GM12872 (cell line): ENCODE measurements at regions not wholly inside any gene's neighbourhood (a gene's known extent, or its start where the extent isn't known, plus 50 kb on each side); places are given as distances from the start of the nearest gene placed in this dataset.

Source experiments
- CTCF ChIP-seq: IDR thresholded peaks from 3 replicates; pipeline ENCODE4 v1.5.1; 2011; ENCODE audit warnings: low read depth, mild to moderate bottlenecking, low read length, moderate library complexity; ENCODE audit not compliant: insufficient read depth

GRCh38 chr4:179195887-179196286, 1753.7 kb upstream of the AGA start:
- no peak for TF ChIP-seq CTCF

DNA sequence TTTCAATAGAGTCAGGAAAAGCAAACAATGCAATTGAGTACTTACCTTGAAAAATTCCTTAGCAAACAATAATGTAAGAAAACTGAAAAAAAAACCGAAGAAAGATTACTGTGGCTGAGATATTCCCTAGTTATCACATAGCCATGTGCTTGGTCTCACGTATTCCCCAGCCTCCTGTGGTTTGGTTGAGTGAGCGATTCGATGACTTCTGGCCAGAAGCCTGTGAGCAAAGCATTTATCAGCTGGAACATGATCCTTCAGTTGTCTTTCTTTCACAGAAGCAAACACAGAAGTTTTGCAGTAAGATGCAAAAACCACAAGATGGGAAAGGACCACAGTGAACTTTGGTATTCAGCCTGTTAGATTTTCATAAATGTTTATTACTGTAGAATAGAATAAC, 1754.3 kb upstream of the AGA start:
- TF ChIP-seq CTCF, result no peak

DNA sequence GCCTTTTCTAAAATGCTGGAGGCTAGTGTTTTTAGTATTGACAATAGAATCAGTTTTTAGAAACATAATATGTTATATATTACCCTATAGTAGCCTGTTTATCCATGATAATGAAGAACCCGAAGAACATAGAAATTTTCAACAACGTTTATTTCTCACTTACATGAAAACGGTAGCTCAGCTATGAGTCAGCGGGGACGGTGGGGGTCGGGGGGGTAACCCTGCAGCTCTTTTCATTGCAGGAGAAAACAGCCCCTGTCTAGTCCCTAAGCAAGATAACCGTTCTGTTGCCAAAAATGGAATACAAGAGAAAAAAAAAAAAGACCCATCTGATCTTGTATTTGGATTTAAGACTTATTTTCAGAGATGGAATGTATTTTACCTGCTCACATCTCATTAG, 1758.4 kb upstream of the AGA start:
- no peak for TF ChIP-seq CTCF

DNA sequence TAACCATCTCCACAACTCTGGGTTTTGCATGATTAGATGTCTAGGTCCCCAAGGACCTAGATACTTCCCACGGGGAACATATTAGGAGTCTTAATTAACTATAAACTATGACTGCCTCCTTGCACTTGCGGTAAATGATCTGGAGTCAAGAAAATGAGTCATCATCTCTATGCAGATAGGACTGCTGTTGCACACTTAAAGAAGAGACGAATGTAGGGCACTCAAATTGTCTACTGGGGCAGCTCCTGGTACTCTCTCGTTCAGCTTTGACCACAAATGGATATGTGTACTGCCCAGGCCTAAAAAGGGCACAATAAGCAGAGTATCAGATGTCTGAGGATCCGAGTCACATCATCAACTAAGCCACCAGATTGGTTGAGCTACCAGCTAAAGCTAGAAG, 1783.4 kb upstream of the AGA start:
- TF ChIP-seq CTCF, result no peak

DNA sequence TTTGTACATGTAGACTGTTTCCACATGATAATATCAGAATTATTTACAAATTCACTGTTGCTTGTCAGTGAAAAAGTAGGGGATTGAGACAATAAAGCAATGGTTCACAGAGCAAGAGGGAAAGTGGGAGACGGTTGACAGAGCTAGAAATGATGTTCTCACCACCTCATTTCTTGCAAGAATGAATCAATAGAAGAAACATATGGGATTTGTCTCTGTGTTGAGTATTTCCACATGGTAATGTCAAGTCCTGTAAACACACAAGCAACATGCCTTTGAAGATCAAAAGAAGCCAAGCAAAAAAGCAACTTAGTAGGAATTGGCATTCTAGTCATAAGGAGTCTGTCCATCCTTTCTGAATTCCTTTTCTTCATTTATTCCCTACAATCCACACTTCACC, 1806.6 kb upstream of the AGA start:
- TF ChIP-seq CTCF, result no peak

DNA sequence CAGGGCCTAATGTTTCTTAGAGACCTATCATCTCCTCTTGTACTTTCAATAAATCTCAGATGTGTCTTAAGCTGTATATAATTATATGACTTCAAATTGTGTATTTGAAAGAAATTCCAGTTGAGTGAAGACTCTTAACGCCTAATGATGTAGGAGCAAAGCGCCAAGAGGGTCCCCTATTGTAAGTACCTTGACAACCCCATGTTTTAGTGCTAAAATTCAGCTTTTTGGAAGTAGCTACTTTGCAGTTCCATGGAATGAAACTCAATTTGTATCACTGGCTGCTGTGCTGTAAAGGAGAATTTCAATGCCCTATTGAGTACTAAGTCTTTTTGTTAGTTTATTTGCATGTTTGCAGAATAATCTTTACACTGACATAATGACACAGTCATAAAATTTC, 1826.6 kb upstream of the AGA start:
- no peak for TF ChIP-seq CTCF

GRCh38 chr4:179272282-179272681, 1830.0 kb upstream of the AGA start:
- TF ChIP-seq CTCF, result no peak

GRCh38 chr4:179278647-179279046, 1836.4 kb upstream of the AGA start:
- TF ChIP-seq CTCF, result no peak
